HUES64 (cell line): ENCODE measurements at regions not wholly inside any gene's neighbourhood (a gene's known extent, or its start where the extent isn't known, plus 50 kb on each side); places are given as distances from the start of the nearest gene placed in this dataset.
A peak's percentile ranks its signal among the peaks of the same experiment; 100 is the strongest.

ENCODE experiments used
- H3K27ac ChIP-seq: 2 replicates; pipeline ENCODE4 v1.7.0; 2013; ENCODE audit warnings: low read depth, low read length, inconsistent platforms
- H3K27me3 ChIP-seq: 2 replicates; pipeline ENCODE4 v1.6.1; 2013; ENCODE audit warnings: mild to moderate bottlenecking, low read length; ENCODE audit not compliant: insufficient read depth
- H3K36me3 ChIP-seq: 2 replicates; pipeline ENCODE4 v1.6.1; 2013; ENCODE audit warnings: mild to moderate bottlenecking, low read length; ENCODE audit not compliant: insufficient read depth
- H3K4me1 ChIP-seq: 2 replicates; pipeline ENCODE4 v1.6.1; 2013; ENCODE audit warnings: mild to moderate bottlenecking, low read length, moderate library complexity; ENCODE audit not compliant: insufficient read depth
- H3K4me3 ChIP-seq: 2 replicates; pipeline ENCODE4 v1.5.1; 2013; ENCODE audit warnings: mild to moderate bottlenecking, low read length, moderate library complexity
- H3K9ac ChIP-seq: 2 replicates; pipeline ENCODE4 v1.6.1; 2013; ENCODE audit warnings: mild to moderate bottlenecking, low read depth, low read length
- H3K9me3 ChIP-seq: 2 replicates; pipeline ENCODE4 v1.6.1; 2013; ENCODE audit warnings: low read depth, low read length; ENCODE audit not compliant: insufficient read depth
- WGBS: fragments of 150-250, 120-280 bp; methylation state at CpG from one replicate; pipeline ENCODE4 v1.1.7; 2013; ENCODE audit warnings: missing lambda C conversion rate; 5-methylcytosine and 5-hydroxymethylcytosine counted together

- Histone ChIP-seq H3K4me1 (peaks cover 26% of the 10 kb centered on the region), H3K27ac (no peak overlapping the region), H3K36me3 (peaks cover 7% of the 10 kb centered on the region; the same call in 1 of the 2 replicates), H3K9me3 (no peaks in the 10 kb centered on the region), H3K27me3 (no peaks in the 10 kb centered on the region), H3K9ac (no peak overlapping the region), H3K4me3 (no peak overlapping the region)
- WGBS: 90% methylated on average over 3 of the region's 4 CpGs
These were observed 143.7 kb upstream of the ANK2 start for GRCh38 chr4:112905728-112906127.

DNA sequence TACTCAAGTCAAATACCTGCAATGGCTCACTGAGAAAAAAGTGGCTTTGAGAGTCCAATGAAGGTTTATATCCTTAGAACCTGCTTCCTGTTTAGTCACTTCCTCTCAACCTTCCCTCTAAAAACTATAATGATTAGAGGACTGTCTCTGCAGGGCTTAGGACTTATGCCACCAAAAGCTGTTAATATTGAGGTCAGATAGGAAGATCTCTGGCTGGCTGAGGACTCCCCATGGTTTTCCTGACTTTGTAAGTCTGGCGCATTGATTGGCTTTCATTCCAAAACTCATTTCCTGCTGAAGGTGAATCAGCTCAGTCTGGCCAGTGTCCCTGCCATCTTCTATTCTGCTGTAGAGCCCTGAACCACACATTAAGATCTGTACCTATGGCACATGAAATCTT is 140.9 kb upstream of the ANK2 start:
- H3K4me1 ChIP-seq: peaks cover 19% of the 10 kb centered on the region; the same call in 1 of the 2 replicates
- H3K9me3 ChIP-seq: no peaks in the 10 kb centered on the region
- 89% methylated on average over 1 of the region's 1 CpG for WGBS
- no peak overlapping the region for H3K27ac ChIP-seq
- peaks cover 7% of the 10 kb centered on the region; the same call in 1 of the 2 replicates for H3K36me3 ChIP-seq
- no peaks in the 10 kb centered on the region for H3K27me3 ChIP-seq
- H3K9ac ChIP-seq: no peak overlapping the region
- H3K4me3 ChIP-seq: no peak overlapping the region

DNA sequence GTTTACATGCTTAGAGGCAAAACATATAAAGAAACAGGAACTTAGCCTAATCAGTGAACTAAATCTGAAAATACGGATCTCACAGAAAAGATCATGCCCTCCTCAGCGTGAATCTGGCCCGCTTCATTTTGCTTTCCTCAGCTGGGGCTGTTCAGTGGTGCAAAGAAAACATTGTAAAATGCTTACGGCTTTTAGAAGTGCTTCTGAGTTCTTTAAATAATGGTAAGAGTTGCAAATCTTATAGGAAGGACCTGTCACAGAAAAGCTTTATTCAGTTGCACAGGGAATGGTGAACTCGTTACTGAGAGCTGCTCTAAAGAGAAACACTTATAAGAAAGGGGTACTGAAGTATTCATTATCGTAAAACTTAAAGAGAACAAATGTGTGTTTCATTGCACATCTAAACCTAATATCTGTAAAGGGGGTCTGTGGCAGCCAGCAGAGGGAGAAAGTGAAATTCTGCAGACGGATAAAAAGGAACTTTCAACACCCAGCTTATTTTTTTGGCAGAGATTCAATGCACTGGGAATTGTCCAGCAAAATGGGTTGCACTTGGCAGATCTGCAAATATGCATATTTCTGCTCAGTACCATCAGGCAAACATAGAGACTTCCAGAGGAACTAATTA is 139.2 kb upstream of the ANK2 start:
- Histone ChIP-seq H3K4me3 (no peak overlapping the region), H3K27ac (peak overlapping the region; percentile 3; the same call in 1 of the 2 replicates), H3K4me1 (peaks cover 19% of the 10 kb centered on the region; the same call in 1 of the 2 replicates), H3K9ac (no peak overlapping the region), H3K9me3 (no peaks in the 10 kb centered on the region), H3K36me3 (peaks cover 2% of the 10 kb centered on the region; the same call in 1 of the 2 replicates), H3K27me3 (no peaks in the 10 kb centered on the region)
- WGBS: 89% methylated on average over 7 of the region's 7 CpGs

DNA sequence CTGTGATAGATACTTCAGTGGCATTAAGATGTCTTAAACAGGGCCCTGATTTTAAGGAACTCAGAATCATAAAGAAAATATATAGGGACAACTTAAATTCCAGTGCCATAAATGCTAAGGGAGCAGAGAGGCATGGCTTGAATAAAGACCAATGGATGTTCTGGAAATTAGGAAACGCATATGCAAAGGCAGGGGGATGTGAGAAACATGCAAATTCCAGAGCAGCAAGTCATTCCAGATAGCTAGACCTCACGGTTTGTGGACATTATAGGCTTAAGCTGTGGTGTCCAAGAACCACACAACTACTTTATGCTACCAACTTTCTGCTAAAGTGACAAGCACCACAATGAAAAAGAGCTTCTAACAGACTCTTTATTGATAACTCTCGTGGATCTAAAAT is 132.6 kb upstream of the ANK2 start:
- Histone ChIP-seq H3K4me3 (no peak overlapping the region), H3K9me3 (no peaks in the 10 kb centered on the region), H3K36me3 (no peaks in the 10 kb centered on the region), H3K4me1 (peaks cover 18% of the 10 kb centered on the region), H3K27ac (no peak overlapping the region), H3K27me3 (no peaks in the 10 kb centered on the region), H3K9ac (no peak overlapping the region)
- WGBS: 70% methylated on average over 3 of the region's 3 CpGs

DNA sequence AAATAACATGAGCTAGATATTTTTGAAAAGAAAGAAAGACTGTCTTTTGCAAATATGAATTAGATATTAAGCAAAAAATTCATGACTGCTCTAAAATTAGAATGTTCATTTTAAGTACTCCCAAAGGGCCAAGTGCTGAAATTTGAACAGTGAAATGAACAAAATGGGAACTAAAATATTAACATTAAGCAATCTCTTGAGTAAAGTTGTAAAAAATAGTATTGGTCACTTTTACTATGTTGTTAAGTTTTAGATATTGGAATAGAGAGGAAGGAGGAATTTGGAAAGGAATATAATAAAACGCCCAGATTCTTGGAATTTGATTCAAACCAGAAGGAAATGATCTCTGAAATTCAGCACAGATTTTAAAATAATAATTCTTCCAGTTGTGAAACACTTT is 125.9 kb upstream of the ANK2 start:
- WGBS: 76% methylated on average over 1 of the region's 1 CpG
- no peak overlapping the region for H3K4me3 ChIP-seq
- no peaks in the 10 kb centered on the region for H3K27me3 ChIP-seq
- H3K9me3 ChIP-seq: no peaks in the 10 kb centered on the region
- H3K36me3 ChIP-seq: no peaks in the 10 kb centered on the region
- H3K27ac ChIP-seq: no peak overlapping the region
- no peaks in the 10 kb centered on the region for H3K4me1 ChIP-seq
- H3K9ac ChIP-seq: no peak overlapping the region

DNA sequence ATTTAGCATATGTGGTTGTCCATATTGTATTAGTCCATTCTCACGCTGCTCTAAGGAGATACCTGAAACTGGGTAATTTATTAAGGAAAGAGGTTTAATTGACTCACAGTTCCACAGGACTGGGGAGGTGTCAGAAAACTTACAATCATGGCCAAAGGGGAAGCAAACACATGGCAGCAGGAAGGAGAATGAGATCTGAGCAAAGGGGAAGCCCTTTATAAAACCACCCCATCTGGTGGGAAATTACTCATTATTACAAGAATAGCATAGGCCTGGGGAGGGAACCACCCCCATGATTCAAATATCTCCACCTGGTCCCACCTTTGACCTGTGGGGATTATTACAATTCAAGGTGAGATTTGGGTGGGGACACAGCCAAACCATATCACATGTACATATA is 122.6 kb upstream of the ANK2 start:
- H3K27ac ChIP-seq: no peak overlapping the region
- no peak overlapping the region for H3K9ac ChIP-seq
- 98% methylated on average over 1 of the region's 1 CpG for WGBS
- no peaks in the 10 kb centered on the region for H3K36me3 ChIP-seq
- H3K9me3 ChIP-seq: no peaks in the 10 kb centered on the region
- no peaks in the 10 kb centered on the region for H3K27me3 ChIP-seq
- no peak overlapping the region for H3K4me3 ChIP-seq
- H3K4me1 ChIP-seq: no peaks in the 10 kb centered on the region

GRCh38 chr4:112927544-112927943 is 121.9 kb upstream of the ANK2 start:
- no peak overlapping the region for H3K4me3 ChIP-seq
- no peaks in the 10 kb centered on the region for H3K36me3 ChIP-seq
- no peaks in the 10 kb centered on the region for H3K27me3 ChIP-seq
- 92% methylated on average over 1 of the region's 1 CpG for WGBS
- no peaks in the 10 kb centered on the region for H3K9me3 ChIP-seq
- no peak overlapping the region for H3K27ac ChIP-seq
- H3K4me1 ChIP-seq: no peaks in the 10 kb centered on the region
- H3K9ac ChIP-seq: no peak overlapping the region

GRCh38 chr4:112931001-112931400 is 118.5 kb upstream of the ANK2 start:
- Histone ChIP-seq H3K4me1 (no peaks in the 10 kb centered on the region), H3K9ac (no peak overlapping the region), H3K36me3 (peaks cover 5% of the 10 kb centered on the region; the same call in 1 of the 2 replicates), H3K27ac (no peak overlapping the region), H3K4me3 (no peak overlapping the region), H3K9me3 (no peaks in the 10 kb centered on the region), H3K27me3 (no peaks in the 10 kb centered on the region)
- WGBS: 92% methylated on average over 3 of the region's 4 CpGs

DNA sequence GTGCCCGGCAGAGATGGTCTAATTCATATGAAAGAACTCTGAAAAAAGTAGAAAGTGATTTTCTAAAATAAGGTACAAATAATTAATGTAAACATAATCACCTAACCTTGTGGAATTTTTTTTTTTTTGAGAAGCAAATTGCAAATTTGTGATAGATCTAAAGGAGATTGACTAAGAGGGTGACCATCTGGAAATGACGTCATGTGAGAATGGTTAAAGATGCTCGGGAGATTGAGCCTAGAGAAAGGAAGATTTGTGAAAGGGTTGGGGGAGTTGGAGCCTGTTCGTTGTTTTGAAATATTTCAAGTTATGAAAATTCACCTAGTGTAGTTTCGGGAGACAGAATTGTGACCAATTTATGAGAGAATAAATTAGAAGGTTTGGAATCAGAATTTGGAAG is 115.7 kb upstream of the ANK2 start:
- Histone ChIP-seq H3K9ac (no peak overlapping the region), H3K27me3 (no peaks in the 10 kb centered on the region), H3K4me1 (no peaks in the 10 kb centered on the region), H3K27ac (no peak overlapping the region), H3K9me3 (no peaks in the 10 kb centered on the region), H3K36me3 (peaks cover 5% of the 10 kb centered on the region; the same call in 1 of the 2 replicates), H3K4me3 (no peak overlapping the region)
- WGBS: 81% methylated on average over 5 of the region's 5 CpGs

- no peaks in the 10 kb centered on the region for H3K27me3 ChIP-seq
- H3K27ac ChIP-seq: no peak overlapping the region
- peaks cover 5% of the 10 kb centered on the region; the same call in 1 of the 2 replicates for H3K4me1 ChIP-seq
- 38% methylated on average over 1 of the region's 1 CpG for WGBS
- H3K9me3 ChIP-seq: no peaks in the 10 kb centered on the region
- H3K9ac ChIP-seq: no peak overlapping the region
- no peak overlapping the region for H3K4me3 ChIP-seq
- peaks cover 5% of the 10 kb centered on the region; the same call in 1 of the 2 replicates for H3K36me3 ChIP-seq
These were observed 110.9 kb upstream of the ANK2 start for GRCh38 chr4:112938461-112939058.

GRCh38 chr4:112939901-112940300 is 109.6 kb upstream of the ANK2 start:
- peaks cover 5% of the 10 kb centered on the region; the same call in 1 of the 2 replicates for H3K36me3 ChIP-seq
- H3K9me3 ChIP-seq: peaks cover 3% of the 10 kb centered on the region
- no peak overlapping the region for H3K9ac ChIP-seq
- 97% methylated on average over 3 of the region's 4 CpGs for WGBS
- H3K27me3 ChIP-seq: no peaks in the 10 kb centered on the region
- H3K27ac ChIP-seq: no peak overlapping the region
- H3K4me1 ChIP-seq: peaks cover 5% of the 10 kb centered on the region; the same call in 1 of the 2 replicates
- H3K4me3 ChIP-seq: no peak overlapping the region
